ENCODE measurements at regions not wholly inside any gene's neighbourhood (a gene's known extent, or its start where the extent isn't known, plus 50 kb on each side); places are given as distances from the start of the nearest gene placed in this dataset.

DNA sequence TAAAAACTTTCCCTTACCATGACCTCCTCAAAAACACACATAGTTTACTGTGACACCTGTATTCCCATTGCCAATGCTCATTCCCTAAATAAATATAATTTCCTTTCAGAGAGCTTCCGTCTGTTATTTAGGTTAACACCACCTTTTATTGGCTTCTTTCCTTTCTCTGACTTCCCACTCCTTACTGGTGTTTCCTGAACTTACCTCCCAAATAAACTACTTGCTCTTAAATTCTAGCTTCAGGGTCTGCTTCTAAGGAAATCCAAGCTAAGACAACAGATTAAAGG is 67.4 kb upstream of the ZNF746 start:
- no peak for TF ChIP-seq POLR2A (IDR thresholded peaks at IDR 0.05; ENCODE audit: low read depth, low read length)
- TF ChIP-seq POLR2AphosphoS5 (IDR thresholded peaks at IDR 0.05; ENCODE audit: low read depth, low read length) = no peak
- no peak for TF ChIP-seq TAF1 (IDR thresholded peaks at IDR 0.05; ENCODE audit: low read depth, low read length)
- TF ChIP-seq PAX5 (IDR thresholded peaks at IDR 0.05; ENCODE audit: insufficient read depth, low read length, severe bottlenecking) = no peak

All from GM12891 (cell line).